ENCODE measurements at regions not wholly inside any gene's neighbourhood (a gene's known extent, or its start where the extent isn't known, plus 50 kb on each side); places are given as distances from the start of the nearest gene placed in this dataset.

- no peak for DNase-seq (ENCODE audit: low read depth in 2 of 2)
Measured at GRCh38 chr14:87170179-87170578, 822.8 kb downstream of the GALC start.

- DNase-seq (ENCODE audit: low read depth in 2 of 2), result no peak
Measured at GRCh38 chr14:87169362-87169761, 823.6 kb downstream of the GALC start.

- no peak for DNase-seq (ENCODE audit: low read depth in 2 of 2)
Measured at GRCh38 chr14:87161502-87161901, 831.5 kb downstream of the GALC start.

DNA sequence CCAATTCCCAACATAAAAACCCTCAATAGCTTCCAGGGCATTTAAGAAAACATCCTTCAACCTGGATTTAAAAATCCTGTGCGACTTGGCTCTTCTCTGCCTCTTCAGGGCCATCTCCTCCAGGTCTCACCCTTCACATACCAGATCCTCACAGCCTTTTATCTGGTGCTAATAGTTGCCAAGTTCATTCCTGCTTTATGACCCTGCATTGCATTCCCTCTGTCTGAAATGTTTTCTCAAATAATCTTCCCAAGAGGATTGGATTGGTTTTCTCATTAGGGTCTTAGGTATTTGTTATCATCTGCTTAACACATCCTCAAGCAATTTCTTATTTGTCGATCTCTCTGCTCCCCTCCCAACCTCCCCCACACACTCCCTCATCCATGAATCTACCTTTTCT lies 832.0 kb downstream of the GALC start:
- DNase-seq (ENCODE audit: low read depth in 2 of 2), result no peak

DNA sequence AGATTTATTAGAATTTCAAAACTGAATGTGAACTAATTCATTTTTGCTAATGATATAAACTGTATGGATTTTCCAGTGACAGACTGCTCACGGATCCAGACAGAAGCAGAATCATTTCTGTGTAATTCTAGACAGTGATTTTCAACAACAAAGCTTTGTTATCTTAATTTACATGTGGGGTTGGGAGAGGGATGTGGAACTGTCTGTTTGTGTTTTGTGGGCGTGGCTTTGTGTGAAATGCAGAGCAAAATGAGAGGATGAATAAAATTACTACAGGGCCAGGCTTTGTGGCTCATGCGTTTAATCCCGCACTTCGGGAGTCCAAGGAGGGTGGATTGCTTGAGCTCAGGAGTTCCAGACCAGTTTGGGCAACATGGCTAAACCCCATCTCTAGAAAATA lies 834.7 kb downstream of the GALC start:
- DNase-seq (ENCODE audit: low read depth in 2 of 2), result no peak

GRCh38 chr14:87156878-87157277 lies 836.1 kb downstream of the GALC start:
- DNase-seq (ENCODE audit: low read depth in 2 of 2), result no peak

DNA sequence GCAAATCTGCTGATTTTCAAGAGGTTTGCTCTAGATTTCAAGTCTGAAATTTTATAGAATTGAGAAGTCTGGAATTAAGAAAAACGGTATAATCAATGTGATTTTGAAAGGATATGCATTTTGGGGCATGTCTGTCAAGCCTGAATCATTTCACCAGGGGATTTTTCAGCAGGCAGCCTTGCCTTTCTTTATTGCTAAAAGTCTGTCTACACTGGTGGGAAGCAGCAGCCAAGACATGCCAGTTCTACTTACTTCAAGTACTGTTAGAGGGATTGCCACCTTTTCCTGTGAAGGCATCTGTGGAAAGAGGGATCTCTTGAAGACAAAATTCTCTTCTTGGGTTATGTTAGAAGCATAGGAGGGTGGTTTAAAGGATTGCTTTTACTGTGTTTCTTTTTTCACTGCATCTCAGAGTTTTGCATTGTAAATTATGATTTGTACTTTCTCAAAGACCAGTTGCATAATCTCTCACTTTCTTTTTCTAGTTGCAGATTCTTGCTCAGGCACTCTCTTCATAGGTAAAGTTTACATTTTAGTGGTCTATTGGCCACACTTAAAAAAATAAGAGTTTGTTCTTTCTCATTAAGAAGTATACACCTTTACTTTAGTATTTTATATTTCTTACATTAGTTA lies 837.0 kb downstream of the GALC start:
- no peak for DNase-seq (ENCODE audit: low read depth in 2 of 2)

DNA sequence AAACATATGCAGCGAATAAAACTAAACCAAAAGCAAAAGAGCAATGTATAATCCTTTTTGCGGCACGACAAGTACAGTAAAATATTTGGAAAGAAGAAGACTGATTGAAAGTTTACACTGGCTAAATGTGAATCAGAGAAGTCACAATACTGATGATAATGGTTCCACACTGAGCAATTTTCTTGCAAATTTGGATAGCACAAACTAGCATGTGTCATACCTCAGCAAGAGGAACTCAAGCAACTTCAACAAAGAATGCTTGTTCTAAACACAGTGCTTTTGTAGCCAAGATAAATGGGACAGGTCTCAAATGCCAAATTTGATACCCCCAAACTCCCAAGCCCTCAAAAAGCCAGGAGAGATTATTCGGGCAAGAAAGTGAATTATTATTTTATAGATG lies 839.1 kb downstream of the GALC start:
- DNase-seq (ENCODE audit: low read depth in 2 of 2), result no peak

GRCh38 chr14:87153391-87153790 lies 839.6 kb downstream of the GALC start:
- DNase-seq (ENCODE audit: low read depth in 2 of 2), result no peak

DNA sequence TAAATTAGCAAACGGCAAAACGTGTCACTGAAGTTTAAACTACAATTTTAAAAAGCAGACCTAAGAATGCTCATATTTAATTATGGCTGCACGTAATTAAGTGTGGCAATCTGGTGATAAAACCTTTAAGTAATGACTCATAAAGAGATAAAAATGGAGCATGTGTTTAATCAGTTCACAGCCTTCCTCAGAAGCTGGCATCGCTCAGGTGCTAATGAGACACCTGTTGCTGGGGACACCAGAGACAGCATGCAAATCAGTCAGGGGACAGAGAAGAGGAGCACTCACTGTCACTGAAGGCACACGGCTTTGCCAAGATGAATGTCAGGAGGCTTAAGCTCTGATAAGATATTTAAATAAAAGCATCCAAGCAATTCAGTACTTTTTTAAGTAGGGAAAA lies 840.3 kb downstream of the GALC start:
- DNase-seq (ENCODE audit: low read depth in 2 of 2), result no peak

GRCh38 chr14:87149583-87150354 lies 843.2 kb downstream of the GALC start:
- DNase-seq (ENCODE audit: low read depth in 2 of 2), result no peak

- DNase-seq (ENCODE audit: low read depth in 2 of 2), result no peak
Measured at GRCh38 chr14:87148655-87149054, 844.3 kb downstream of the GALC start.

DNA sequence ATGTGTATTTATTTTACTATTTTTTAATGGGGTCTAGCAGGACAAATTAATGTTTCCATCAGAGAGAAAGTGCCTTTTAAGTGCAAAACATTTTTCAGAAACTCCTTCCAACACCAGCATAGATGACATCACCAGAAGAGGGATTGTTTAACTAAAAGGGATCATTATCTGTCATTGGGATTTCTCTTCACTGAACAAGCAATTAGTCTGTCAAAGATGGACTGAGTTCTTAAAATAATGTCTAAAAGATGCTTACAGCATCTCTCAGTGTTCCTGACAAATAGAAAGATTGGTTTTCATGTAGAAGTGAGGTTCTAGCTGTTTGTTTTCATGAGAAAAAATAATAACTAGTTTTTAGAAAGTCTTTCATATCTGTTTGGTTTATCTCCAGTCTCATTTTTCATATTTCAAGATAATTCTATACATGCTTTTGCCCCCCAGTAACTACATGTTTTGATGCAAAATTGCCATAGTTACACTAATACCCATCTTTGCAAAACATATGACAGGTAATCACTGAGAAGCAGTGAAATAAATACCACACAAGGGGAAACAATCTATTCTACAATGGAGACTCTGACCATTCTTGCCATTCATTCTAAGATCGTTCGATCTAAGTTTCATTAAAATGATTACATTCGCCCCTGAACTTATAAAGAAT lies 850.3 kb downstream of the GALC start:
- DNase-seq (ENCODE audit: low read depth in 2 of 2), result no peak

- no peak for DNase-seq (ENCODE audit: low read depth in 2 of 2)
Measured at GRCh38 chr14:87141801-87142200, 851.2 kb downstream of the GALC start.

- DNase-seq (ENCODE audit: low read depth in 2 of 2), result no peak
Measured at GRCh38 chr14:87139299-87139698, 853.7 kb downstream of the GALC start.

DNA sequence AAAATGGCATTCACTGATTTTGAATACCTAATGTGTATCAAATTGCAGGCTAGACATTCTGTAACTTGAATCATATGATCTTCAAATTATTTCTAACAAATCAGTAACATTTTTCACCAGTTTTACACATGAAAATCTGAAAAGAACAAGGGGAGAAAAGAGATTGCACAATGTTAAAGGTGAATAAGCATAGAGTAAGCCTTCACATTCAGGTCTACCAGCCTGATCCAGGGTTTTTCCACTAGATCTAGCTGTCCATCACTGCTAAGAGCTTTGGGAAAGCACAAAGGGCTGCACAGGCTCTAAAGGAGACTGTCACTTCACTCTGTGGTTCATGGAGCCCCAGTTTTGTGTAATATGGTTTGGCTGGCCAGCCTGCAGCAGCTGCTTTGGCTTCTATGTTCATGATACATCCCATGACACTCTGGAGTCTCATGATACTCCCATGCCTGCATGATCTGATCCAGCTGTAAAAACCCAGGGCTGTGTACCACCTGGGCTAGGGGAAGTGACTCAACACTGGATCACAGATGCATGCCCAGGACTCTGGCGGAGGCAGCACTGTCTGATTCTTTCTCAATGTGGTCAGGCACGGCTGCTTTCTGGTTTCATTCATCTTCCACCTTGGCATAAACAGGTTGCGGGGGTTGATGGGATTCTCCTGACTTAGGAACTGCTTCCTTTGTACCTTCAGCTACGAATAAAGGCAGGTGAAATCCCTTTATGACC lies 859.7 kb downstream of the GALC start:
- DNase-seq (ENCODE audit: low read depth in 2 of 2), result no peak

GRCh38 chr14:87131879-87132278 lies 861.1 kb downstream of the GALC start:
- DNase-seq (ENCODE audit: low read depth in 2 of 2), result no peak

DNA sequence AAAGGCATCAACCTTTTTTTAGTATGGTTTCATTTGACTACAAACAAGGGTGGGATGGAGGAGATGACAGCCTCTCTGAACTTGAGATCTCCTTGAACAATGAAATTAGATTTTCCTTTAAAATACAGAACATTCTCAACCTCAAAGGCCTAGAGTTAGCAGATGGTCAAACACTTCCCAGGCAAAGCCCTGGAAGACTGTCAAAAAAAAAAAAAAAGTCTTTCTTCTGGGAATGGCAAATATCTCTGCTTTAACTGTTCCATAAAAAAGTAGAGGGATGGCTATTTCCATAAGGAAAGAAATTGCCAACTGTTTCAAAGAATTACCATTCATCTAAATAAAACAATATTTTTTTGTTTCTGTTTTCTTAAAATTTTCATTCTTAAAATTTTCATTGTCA lies 870.8 kb downstream of the GALC start:
- DNase-seq (ENCODE audit: low read depth in 2 of 2), result no peak

GRCh38 chr14:87121716-87122115 lies 871.3 kb downstream of the GALC start:
- no peak for DNase-seq (ENCODE audit: low read depth in 2 of 2)

- DNase-seq (ENCODE audit: low read depth in 2 of 2), result no peak
Measured at GRCh38 chr14:87115234-87115633, 877.7 kb downstream of the GALC start.

DNA sequence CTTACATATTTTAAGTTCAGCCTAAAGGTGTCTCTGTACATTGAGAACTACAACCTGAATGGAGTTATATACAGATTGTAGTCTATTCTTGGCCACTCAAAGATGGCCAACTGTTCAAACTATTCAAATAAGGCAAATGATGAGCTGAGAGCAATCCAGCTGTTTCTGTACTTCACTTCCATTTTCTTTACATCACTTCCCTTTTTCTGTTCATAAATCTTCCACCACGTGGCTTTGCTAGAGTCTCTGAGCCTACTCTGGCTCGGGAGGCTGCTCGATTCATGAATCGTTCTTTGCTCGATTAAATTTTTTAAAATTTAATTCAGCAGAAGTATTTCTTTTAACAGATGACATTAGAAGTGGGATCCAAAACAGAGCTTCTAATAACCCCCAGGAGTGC lies 879.7 kb downstream of the GALC start:
- DNase-seq (ENCODE audit: low read depth in 2 of 2), result no peak

DNA sequence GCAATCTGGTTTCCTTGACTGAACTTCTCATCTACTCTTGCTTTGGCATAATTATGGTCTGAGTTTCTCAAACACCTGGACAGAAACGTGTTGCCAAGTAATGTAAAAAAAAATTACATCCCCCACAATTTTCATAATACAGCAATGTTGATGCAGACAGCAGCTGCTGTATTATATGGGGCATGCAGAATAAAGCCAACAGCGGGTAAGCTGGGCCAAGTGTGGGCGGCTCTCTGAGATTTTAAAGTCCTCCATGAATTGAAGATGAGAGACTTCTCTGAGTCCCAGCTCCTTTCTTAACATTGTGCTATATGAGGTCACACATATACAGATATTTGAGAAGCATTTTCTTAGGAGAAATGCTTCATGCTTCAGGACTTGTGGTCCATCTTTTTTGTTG lies 881.2 kb downstream of the GALC start:
- DNase-seq (ENCODE audit: low read depth in 2 of 2), result no peak
